Vagina (tissue), 2 donors: ENCODE measurements at regions not wholly inside any gene's neighbourhood (a gene's known extent, or its start where the extent isn't known, plus 50 kb on each side); places are given as distances from the start of the nearest gene placed in this dataset.

Source experiments
- POLR2A ChIP-seq, 2 donors: fragments of 450-650 bp; IDR thresholded peaks; one replicate each; pipeline ENCODE4 v1.6.1; 2017; ENCODE audit warnings: antibody characterized with exemption in 2 of 2, mild to moderate bottlenecking in 2 of 2, moderate library complexity in 2 of 2
- TF ChIP-seq, protein P1 (sequence below), 3 experiments: fragments of 450-650 bp in 2 of 3; fragments of 200-600 bp in 1 of 3; sonication (generic) in 1 of 3; IDR thresholded peaks; one replicate each; pipeline ENCODE4 v1.5.1; 2017 to 2019; ENCODE audit warnings: antibody characterized with exemption in 3 of 3, mild to moderate bottlenecking in 2 of 3, moderate library complexity in 2 of 3

DNA sequence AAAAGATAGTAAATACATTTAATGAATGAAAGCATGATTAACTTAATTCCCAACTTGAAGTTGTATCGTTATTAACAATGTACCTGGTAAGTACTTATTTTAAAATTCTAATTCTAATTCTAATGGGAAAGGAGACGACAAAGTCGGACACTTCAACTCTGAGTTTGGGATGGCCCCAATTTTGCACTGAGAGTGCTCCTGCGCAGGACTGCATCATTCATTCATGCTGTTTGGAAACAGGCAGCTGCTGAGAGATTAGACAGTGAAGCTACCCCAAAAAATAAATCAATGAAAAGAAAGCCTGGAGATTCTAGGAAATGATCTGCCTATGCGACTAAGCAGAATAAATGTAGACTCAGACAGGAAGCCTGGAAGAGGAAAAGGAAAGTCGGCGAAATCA, 141.7 kb upstream of the VKORC1L1 start:
- TF ChIP-seq POLR2A (IDR thresholded peaks at IDR 0.05) = no peak
- TF ChIP-seq, protein P1, sequence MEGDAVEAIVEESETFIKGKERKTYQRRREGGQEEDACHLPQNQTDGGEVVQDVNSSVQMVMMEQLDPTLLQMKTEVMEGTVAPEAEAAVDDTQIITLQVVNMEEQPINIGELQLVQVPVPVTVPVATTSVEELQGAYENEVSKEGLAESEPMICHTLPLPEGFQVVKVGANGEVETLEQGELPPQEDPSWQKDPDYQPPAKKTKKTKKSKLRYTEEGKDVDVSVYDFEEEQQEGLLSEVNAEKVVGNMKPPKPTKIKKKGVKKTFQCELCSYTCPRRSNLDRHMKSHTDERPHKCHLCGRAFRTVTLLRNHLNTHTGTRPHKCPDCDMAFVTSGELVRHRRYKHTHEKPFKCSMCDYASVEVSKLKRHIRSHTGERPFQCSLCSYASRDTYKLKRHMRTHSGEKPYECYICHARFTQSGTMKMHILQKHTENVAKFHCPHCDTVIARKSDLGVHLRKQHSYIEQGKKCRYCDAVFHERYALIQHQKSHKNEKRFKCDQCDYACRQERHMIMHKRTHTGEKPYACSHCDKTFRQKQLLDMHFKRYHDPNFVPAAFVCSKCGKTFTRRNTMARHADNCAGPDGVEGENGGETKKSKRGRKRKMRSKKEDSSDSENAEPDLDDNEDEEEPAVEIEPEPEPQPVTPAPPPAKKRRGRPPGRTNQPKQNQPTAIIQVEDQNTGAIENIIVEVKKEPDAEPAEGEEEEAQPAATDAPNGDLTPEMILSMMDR (IDR thresholded peaks at IDR 0.05) = no peak
